ENCODE measurements at regions not wholly inside any gene's neighbourhood (a gene's known extent, or its start where the extent isn't known, plus 50 kb on each side); places are given as distances from the start of the nearest gene placed in this dataset.

- DNase-seq (ENCODE audit: low spot score) (no peak), ATAC-seq (ENCODE audit: low read depth) (no peak)
- no peaks in the 10 kb centered on the region for H3K4me1 ChIP-seq (ENCODE audit: insufficient read depth, poor library complexity, severe bottlenecking)
- no peak overlapping the region for H3K4me3 ChIP-seq (ENCODE audit: severe bottlenecking)
- no peak overlapping the region for H3K27ac ChIP-seq (ENCODE audit: poor library complexity, severe bottlenecking)
- TF ChIP-seq CTCF (IDR thresholded peaks at IDR 0.05; ENCODE audit: poor library complexity, severe bottlenecking) = no peak
- no peaks in the 10 kb centered on the region for H3K27me3 ChIP-seq (ENCODE audit: insufficient read depth, poor library complexity, severe bottlenecking)
- no peaks in the 10 kb centered on the region for H3K36me3 ChIP-seq (ENCODE audit: low read depth)
- no peaks in the 10 kb centered on the region for H3K9me3 ChIP-seq (ENCODE audit: severe bottlenecking)
Observed at GRCh38 chr4:144209491-144209890, 69.0 kb upstream of the GYPA start.

- no peak overlapping the region for H3K27ac ChIP-seq (ENCODE audit: poor library complexity, severe bottlenecking)
- H3K27me3 ChIP-seq (ENCODE audit: insufficient read depth, poor library complexity, severe bottlenecking) = no peaks in the 10 kb centered on the region
- no peaks in the 10 kb centered on the region for H3K4me1 ChIP-seq (ENCODE audit: insufficient read depth, poor library complexity, severe bottlenecking)
- no peaks in the 10 kb centered on the region for H3K9me3 ChIP-seq (ENCODE audit: severe bottlenecking)
- H3K36me3 ChIP-seq (ENCODE audit: low read depth) = no peaks in the 10 kb centered on the region
- no peak overlapping the region for H3K4me3 ChIP-seq (ENCODE audit: severe bottlenecking)
- no peak for DNase-seq (ENCODE audit: low spot score)
- TF ChIP-seq CTCF (IDR thresholded peaks at IDR 0.05; ENCODE audit: poor library complexity, severe bottlenecking) = no peak
- no peak for ATAC-seq (ENCODE audit: low read depth)
Observed at GRCh38 chr4:144213371-144213770, 72.9 kb upstream of the GYPA start.

GRCh38 chr4:144223149-144223548 is 82.6 kb upstream of the GYPA start:
- ATAC-seq (ENCODE audit: low read depth) (no peak), DNase-seq (ENCODE audit: low spot score) (no peak)
- H3K4me1 ChIP-seq (ENCODE audit: insufficient read depth, poor library complexity, severe bottlenecking) = no peaks in the 10 kb centered on the region
- H3K4me3 ChIP-seq (ENCODE audit: severe bottlenecking) = no peak overlapping the region
- H3K36me3 ChIP-seq (ENCODE audit: low read depth) = no peaks in the 10 kb centered on the region
- no peaks in the 10 kb centered on the region for H3K9me3 ChIP-seq (ENCODE audit: severe bottlenecking)
- no peak overlapping the region for H3K27ac ChIP-seq (ENCODE audit: poor library complexity, severe bottlenecking)
- no peak for TF ChIP-seq CTCF (IDR thresholded peaks at IDR 0.05; ENCODE audit: poor library complexity, severe bottlenecking)
- no peaks in the 10 kb centered on the region for H3K27me3 ChIP-seq (ENCODE audit: insufficient read depth, poor library complexity, severe bottlenecking)

- DNase-seq (ENCODE audit: low spot score) (no peak), ATAC-seq (ENCODE audit: low read depth) (no peak)
- Histone ChIP-seq H3K9me3 (ENCODE audit: severe bottlenecking) (no peaks in the 10 kb centered on the region), H3K27ac (ENCODE audit: poor library complexity, severe bottlenecking) (no peak overlapping the region), H3K36me3 (ENCODE audit: low read depth) (no peaks in the 10 kb centered on the region), H3K4me3 (ENCODE audit: severe bottlenecking) (no peak overlapping the region), H3K27me3 (ENCODE audit: insufficient read depth, poor library complexity, severe bottlenecking) (no peaks in the 10 kb centered on the region), H3K4me1 (ENCODE audit: insufficient read depth, poor library complexity, severe bottlenecking) (no peaks in the 10 kb centered on the region)
- TF ChIP-seq CTCF (IDR thresholded peaks at IDR 0.05; ENCODE audit: poor library complexity, severe bottlenecking) = no peak
Observed at GRCh38 chr4:144223661-144224060, 83.1 kb upstream of the GYPA start.

GRCh38 chr4:144259285-144259684 is 118.8 kb upstream of the GYPA start:
- TF ChIP-seq CTCF (IDR thresholded peaks at IDR 0.05; ENCODE audit: poor library complexity, severe bottlenecking) = no peak
- ATAC-seq (ENCODE audit: low read depth) = no peak

More at GRCh38 chr4:144259285-144259684, 118.8 kb upstream of the GYPA start:
- no peaks in the 10 kb centered on the region for H3K27me3 ChIP-seq (ENCODE audit: insufficient read depth, poor library complexity, severe bottlenecking)
- no peak for DNase-seq (ENCODE audit: low spot score)
- no peaks in the 10 kb centered on the region for H3K36me3 ChIP-seq (ENCODE audit: low read depth)
- no peaks in the 10 kb centered on the region for H3K9me3 ChIP-seq (ENCODE audit: severe bottlenecking)
- H3K4me1 ChIP-seq (ENCODE audit: insufficient read depth, poor library complexity, severe bottlenecking) = no peaks in the 10 kb centered on the region
- H3K27ac ChIP-seq (ENCODE audit: poor library complexity, severe bottlenecking) = no peak overlapping the region
- H3K4me3 ChIP-seq (ENCODE audit: severe bottlenecking) = no peak overlapping the region
